ENCODE measurements at regions not wholly inside any gene's neighbourhood (a gene's known extent, or its start where the extent isn't known, plus 50 kb on each side); places are given as distances from the start of the nearest gene placed in this dataset.

GRCh38 chr3:22659651-22660475 lies 543.3 kb upstream of the UBE2E2 start:
- H3K4me3 ChIP-seq (ENCODE audit: low read depth, low read length, poor library complexity, severe bottlenecking): no peak overlapping the region
- H3K4me1 ChIP-seq (ENCODE audit: insufficient read depth, low read length, severe bottlenecking): no peaks in the 10 kb centered on the region
- no peaks in the 10 kb centered on the region for H3K9me3 ChIP-seq (ENCODE audit: low read length)
- H4K20me1 ChIP-seq (ENCODE audit: insufficient read depth, low read length): no peaks in the 10 kb centered on the region
- H3F3A ChIP-seq (ENCODE audit: insufficient read depth, low read length): no peaks in the 10 kb centered on the region
- no peaks in the 10 kb centered on the region for H3K79me2 ChIP-seq (ENCODE audit: insufficient read depth, low read length)
- no peaks in the 10 kb centered on the region for H3K9me2 ChIP-seq (ENCODE audit: low read depth, low read length)
- no peak overlapping the region for H2AFZ ChIP-seq (ENCODE audit: low read length)
- H3K9ac ChIP-seq (ENCODE audit: low read length): no peak overlapping the region
- no peak overlapping the region for H3K4me2 ChIP-seq (ENCODE audit: low read length)
- no peaks in the 10 kb centered on the region for H3K36me3 ChIP-seq (ENCODE audit: insufficient read depth, low read length)
- H3K27me3 ChIP-seq (ENCODE audit: insufficient read depth, low read length): no peaks in the 10 kb centered on the region
- no peak overlapping the region for H3K27ac ChIP-seq (ENCODE audit: low read depth, low read length, poor library complexity, severe bottlenecking)
- TF ChIP-seq CTCF (IDR thresholded peaks at IDR 0.05; ENCODE audit: low read length): no peak
- no peak for TF ChIP-seq EZH2 (IDR thresholded peaks at IDR 0.05; ENCODE audit: borderline replicate concordance, low read length)

- H3K9me2 ChIP-seq (ENCODE audit: low read depth, low read length): no peaks in the 10 kb centered on the region
- no peak overlapping the region for H3K9ac ChIP-seq (ENCODE audit: low read length)
- H3K27ac ChIP-seq (ENCODE audit: low read depth, low read length, poor library complexity, severe bottlenecking): no peak overlapping the region
- no peak overlapping the region for H2AFZ ChIP-seq (ENCODE audit: low read length)
- H3K27me3 ChIP-seq (ENCODE audit: insufficient read depth, low read length): no peaks in the 10 kb centered on the region
- no peaks in the 10 kb centered on the region for H3K36me3 ChIP-seq (ENCODE audit: insufficient read depth, low read length)
- no peaks in the 10 kb centered on the region for H3F3A ChIP-seq (ENCODE audit: insufficient read depth, low read length)
- H3K9me3 ChIP-seq (ENCODE audit: low read length): no peaks in the 10 kb centered on the region
- no peaks in the 10 kb centered on the region for H4K20me1 ChIP-seq (ENCODE audit: insufficient read depth, low read length)
- no peaks in the 10 kb centered on the region for H3K79me2 ChIP-seq (ENCODE audit: insufficient read depth, low read length)
- H3K4me1 ChIP-seq (ENCODE audit: insufficient read depth, low read length, severe bottlenecking): no peaks in the 10 kb centered on the region
- no peak overlapping the region for H3K4me2 ChIP-seq (ENCODE audit: low read length)
- TF ChIP-seq EZH2 (IDR thresholded peaks at IDR 0.05; ENCODE audit: borderline replicate concordance, low read length) (no peak), CTCF (IDR thresholded peaks at IDR 0.05; ENCODE audit: low read length) (no peak)
- no peak overlapping the region for H3K4me3 ChIP-seq (ENCODE audit: low read depth, low read length, poor library complexity, severe bottlenecking)
Observed at GRCh38 chr3:22660606-22661005, 542.5 kb upstream of the UBE2E2 start.

GRCh38 chr3:22661121-22661700 lies 541.9 kb upstream of the UBE2E2 start:
- Histone ChIP-seq H3K36me3 (ENCODE audit: insufficient read depth, low read length) (no peaks in the 10 kb centered on the region), H3K27ac (ENCODE audit: low read depth, low read length, poor library complexity, severe bottlenecking) (no peak overlapping the region), H3F3A (ENCODE audit: insufficient read depth, low read length) (no peaks in the 10 kb centered on the region), H3K9me3 (ENCODE audit: low read length) (no peaks in the 10 kb centered on the region), H3K4me1 (ENCODE audit: insufficient read depth, low read length, severe bottlenecking) (no peaks in the 10 kb centered on the region), H3K79me2 (ENCODE audit: insufficient read depth, low read length) (no peaks in the 10 kb centered on the region), H4K20me1 (ENCODE audit: insufficient read depth, low read length) (no peaks in the 10 kb centered on the region), H3K9me2 (ENCODE audit: low read depth, low read length) (no peaks in the 10 kb centered on the region), H3K27me3 (ENCODE audit: insufficient read depth, low read length) (no peaks in the 10 kb centered on the region), H3K4me3 (ENCODE audit: low read depth, low read length, poor library complexity, severe bottlenecking) (no peak overlapping the region), H3K9ac (ENCODE audit: low read length) (no peak overlapping the region), H3K4me2 (ENCODE audit: low read length) (no peak overlapping the region), H2AFZ (ENCODE audit: low read length) (no peak overlapping the region)
- TF ChIP-seq EZH2 (IDR thresholded peaks at IDR 0.05; ENCODE audit: borderline replicate concordance, low read length) (no peak), CTCF (IDR thresholded peaks at IDR 0.05; ENCODE audit: low read length) (no peak)
